SH-SY5Y (cell line): ENCODE measurements at regions not wholly inside any gene's neighbourhood (a gene's known extent, or its start where the extent isn't known, plus 50 kb on each side); places are given as distances from the start of the nearest gene placed in this dataset.

Experiments used
- GATA2 ChIP-seq: IDR thresholded peaks from 2 replicates; pipeline ENCODE4 v1.6.1; 2011; ENCODE audit warnings: mild to moderate bottlenecking, low read depth, low read length
- GATA3 ChIP-seq: IDR thresholded peaks from 2 replicates; pipeline ENCODE4 v1.6.1; 2011; ENCODE audit warnings: low read depth, mild to moderate bottlenecking, low read length, moderate library complexity

DNA sequence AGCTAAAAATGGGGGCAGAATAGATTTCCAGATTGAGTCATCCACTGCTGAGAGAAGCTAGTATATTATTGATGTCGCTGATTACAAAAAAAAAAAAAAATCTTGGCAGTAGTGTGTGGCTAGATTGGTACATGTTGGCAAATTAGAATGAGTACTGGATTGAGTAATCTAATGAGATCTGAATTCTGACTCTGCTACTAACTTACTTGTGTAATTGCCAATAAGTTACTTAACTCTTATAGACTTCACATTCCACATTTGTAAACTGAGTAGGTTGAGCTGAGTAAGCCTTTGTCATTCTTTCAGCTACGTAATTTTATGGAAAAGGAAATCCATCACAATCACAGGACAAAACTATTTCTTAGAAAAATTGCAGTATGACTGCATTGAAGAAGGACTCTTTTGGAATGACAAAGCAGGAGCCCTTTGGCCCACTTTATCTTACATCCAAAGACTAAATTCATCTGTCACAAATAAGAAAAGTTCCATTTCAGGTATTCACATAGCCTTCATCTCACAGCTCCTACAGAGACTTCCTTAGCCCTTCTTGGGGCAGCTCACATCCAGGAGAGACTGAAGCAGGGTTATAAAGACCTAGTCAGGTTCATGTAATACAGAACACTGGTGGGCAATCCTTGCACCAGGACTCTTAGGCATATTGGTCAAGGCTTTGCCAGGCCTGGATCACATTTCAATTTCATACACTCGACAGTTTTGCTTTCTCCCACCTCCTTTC, 197.3 kb upstream of the CPNE8 start:
- TF ChIP-seq GATA3 = no peak
- no peak for TF ChIP-seq GATA2
